ENCODE measurements at regions not wholly inside any gene's neighbourhood (a gene's known extent, or its start where the extent isn't known, plus 50 kb on each side); places are given as distances from the start of the nearest gene placed in this dataset.

GRCh38 chr3:34988296-34988695 lies 651.0 kb upstream of the ARPP21 start:
- TF ChIP-seq CTCF (IDR thresholded peaks at IDR 0.05; ENCODE audit: poor library complexity, severe bottlenecking) (no peak), EP300 (conservative IDR thresholded peaks at IDR 0.05; ENCODE audit: poor library complexity, severe bottlenecking) (no peak), POLR2AphosphoS5 (IDR thresholded peaks at IDR 0.05) (no peak), EZH2 (IDR thresholded peaks at IDR 0.05; ENCODE audit: borderline replicate concordance, insufficient read depth, low read length, poor library complexity, severe bottlenecking) (no peak)

Data from neural cell (in vitro differentiated cells).